Testis (tissue), 2 donors: ENCODE measurements at regions not wholly inside any gene's neighbourhood (a gene's known extent, or its start where the extent isn't known, plus 50 kb on each side); places are given as distances from the start of the nearest gene placed in this dataset.

Experiments
- DNase-seq: peaks from one replicate; pipeline ENCODE4 v3.0.0-alpha.2; 2019
- H3K27ac ChIP-seq, 2 donors: fragments of 200-600 bp; sonication (generic); one replicate each; pipeline ENCODE4 v1.5.1; 2019
- H3K27me3 ChIP-seq: fragments of 200-600 bp; sonication (generic); one replicate; pipeline ENCODE4 v1.5.1; 2019
- H3K36me3 ChIP-seq: fragments of 200-600 bp; sonication (generic); one replicate; pipeline ENCODE4 v1.5.1; 2017; ENCODE audit warnings: low read depth; ENCODE audit errors: missing control alignments
- H3K4me1 ChIP-seq: fragments of 200-600 bp; sonication (generic); one replicate; pipeline ENCODE4 v1.5.1; 2019
- H3K4me3 ChIP-seq, 2 donors: fragments of 200-600 bp; sonication (generic); one replicate each; pipeline ENCODE4 v1.5.1; 2017 to 2019
- H3K9me3 ChIP-seq: fragments of 200-600 bp; sonication (generic); one replicate; pipeline ENCODE4 v1.5.1; 2017
- CTCF ChIP-seq, 3 experiments: fragments of 450-650 bp in 2 of 3; fragments of 200-600 bp in 1 of 3; sonication (generic) in 1 of 3; IDR thresholded peaks; one replicate each; pipeline ENCODE4 v1.5.1; 2016 to 2019; ENCODE audit warnings: antibody characterized with exemption in 3 of 3, mild to moderate bottlenecking in 2 of 3, moderate library complexity in 1 of 3
- POLR2A ChIP-seq: fragments of 450-650 bp; IDR thresholded peaks from one replicate; pipeline ENCODE4 v1.6.1; 2017; ENCODE audit warnings: antibody characterized with exemption, mild to moderate bottlenecking, moderate library complexity
- WGBS, 2 donors: methylation state at CpG; one replicate each; pipeline ENCODE4 v1.1.5; 2018; 5-methylcytosine and 5-hydroxymethylcytosine counted together
- intact Hi-C: fragments of 100-400 bp; cut with DNase I; formaldehyde crosslinking; loops from one replicate; pipeline ENCODE4 v1.15.1; 2023; ENCODE audit warnings: low total_unique reads

DNA sequence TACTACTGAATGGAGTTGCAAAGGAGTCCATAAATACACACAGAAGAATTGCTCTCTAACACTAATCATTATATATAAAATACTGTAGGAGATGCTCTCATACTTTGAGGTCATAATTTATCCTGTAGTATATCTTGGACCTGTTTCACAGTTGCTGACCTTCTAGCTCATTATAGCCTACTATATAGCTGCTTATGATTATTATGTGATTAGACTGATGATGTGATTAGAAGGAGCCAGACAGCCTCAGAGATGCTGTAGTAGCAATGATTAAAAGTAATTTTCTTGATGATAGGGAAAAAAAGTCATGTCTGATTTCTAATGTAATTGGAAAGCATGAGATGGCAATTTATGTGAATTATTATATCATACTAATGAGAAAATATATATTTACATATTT lies 455.7 kb downstream of the CNTNAP4 start:
- intact Hi-C loops: no loop called here

GRCh38 chr16:76741623-76742022 lies 449.4 kb upstream of the MON1B start:
- H3K9me3 ChIP-seq: no peaks in the 10 kb centered on the region
- no peak for DNase-seq
- intact Hi-C loops: no loop called here
- H3K27me3 ChIP-seq: no peaks in the 10 kb centered on the region
- TF ChIP-seq POLR2A (no peak), CTCF (IDR thresholded peaks at IDR 0.05) (no peak)
- no peaks in the 10 kb centered on the region for H3K36me3 ChIP-seq
- no peaks in the 10 kb centered on the region for H3K4me1 ChIP-seq
- 94 to 97% methylated on average over 4 of the region's 4 CpGs for WGBS, 2 donors
- H3K27ac ChIP-seq: no peak overlapping the region
- no peak overlapping the region for H3K4me3 ChIP-seq

More for the DNA sequence above, 455.7 kb downstream of the CNTNAP4 start:
- Histone ChIP-seq H3K36me3 (no peaks in the 10 kb centered on the region), H3K9me3 (no peaks in the 10 kb centered on the region), H3K27ac (no peak overlapping the region), H3K4me1 (no peaks in the 10 kb centered on the region), H3K27me3 (no peaks in the 10 kb centered on the region), H3K4me3 (no peak overlapping the region)
- TF ChIP-seq POLR2A (no peak), CTCF (IDR thresholded peaks at IDR 0.05) (no peak)
- no peak for DNase-seq

DNA sequence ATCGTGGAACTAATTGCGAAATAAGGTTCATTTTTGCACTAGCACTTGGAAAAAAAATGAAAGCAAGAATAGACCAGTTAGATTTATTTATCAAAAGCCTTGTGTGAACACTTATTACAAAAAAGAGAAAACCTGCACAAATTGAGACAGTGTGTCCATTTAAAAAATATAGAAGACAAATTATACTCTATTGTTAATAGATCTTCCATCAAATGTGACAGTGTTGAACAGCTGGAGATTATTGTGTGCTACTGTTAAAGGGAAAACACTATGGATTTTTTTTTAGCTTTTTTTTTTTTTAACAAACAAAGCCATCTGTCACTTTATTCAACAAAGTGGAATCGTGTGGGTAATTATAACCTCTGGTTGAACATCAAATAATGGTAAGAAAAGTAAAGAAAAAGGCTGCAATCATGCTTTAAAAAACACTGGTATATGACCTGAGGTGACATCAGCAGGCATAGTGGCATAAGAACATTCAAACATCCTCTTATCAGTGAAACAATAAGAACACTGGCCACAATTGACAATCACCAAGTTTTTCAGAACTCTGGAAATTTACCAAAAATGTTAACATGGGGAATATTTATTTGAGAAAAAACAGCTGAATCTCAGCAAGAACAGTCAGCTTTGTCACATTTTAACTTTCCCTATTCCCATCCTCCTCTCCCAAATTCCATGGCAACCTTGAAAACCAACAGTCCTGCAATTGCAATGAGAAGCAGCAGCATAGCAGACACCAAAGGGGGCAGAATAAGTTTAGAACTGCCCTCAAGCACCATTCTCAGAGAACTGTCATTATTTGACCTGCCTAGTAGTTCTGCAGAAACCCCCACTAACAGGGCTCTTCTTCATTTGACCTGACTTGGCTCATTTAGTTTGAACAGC lies 442.3 kb upstream of the MON1B start:
- 64 to 65% methylated on average over 3 of the region's 3 CpGs for WGBS, 2 donors
- H3K27me3 ChIP-seq: no peaks in the 10 kb centered on the region
- TF ChIP-seq CTCF (IDR thresholded peaks at IDR 0.05) (no peak), POLR2A (no peak)
- H3K4me3 ChIP-seq: no peak overlapping the region
- no peak for DNase-seq
- no peaks in the 10 kb centered on the region for H3K9me3 ChIP-seq
- H3K36me3 ChIP-seq: no peaks in the 10 kb centered on the region
- no peak overlapping the region for H3K27ac ChIP-seq
- intact Hi-C loops: no loop called here
- no peaks in the 10 kb centered on the region for H3K4me1 ChIP-seq

- TF ChIP-seq POLR2A (no peak), CTCF (IDR thresholded peaks at IDR 0.05) (no peak)
- H3K27ac ChIP-seq: no peak overlapping the region
- no peaks in the 10 kb centered on the region for H3K36me3 ChIP-seq
- H3K4me1 ChIP-seq: no peaks in the 10 kb centered on the region
- no peaks in the 10 kb centered on the region for H3K27me3 ChIP-seq
- no peak overlapping the region for H3K4me3 ChIP-seq
- intact Hi-C loops: no loop called here
- no peaks in the 10 kb centered on the region for H3K9me3 ChIP-seq
- DNase-seq: no peak
- WGBS, 2 donors: 92 to 94% methylated on average over 3 of the region's 3 CpGs
These were observed 441.1 kb upstream of the MON1B start for GRCh38 chr16:76749780-76750375.
